ENCODE measurements at regions not wholly inside any gene's neighbourhood (a gene's known extent, or its start where the extent isn't known, plus 50 kb on each side); places are given as distances from the start of the nearest gene placed in this dataset.

DNA sequence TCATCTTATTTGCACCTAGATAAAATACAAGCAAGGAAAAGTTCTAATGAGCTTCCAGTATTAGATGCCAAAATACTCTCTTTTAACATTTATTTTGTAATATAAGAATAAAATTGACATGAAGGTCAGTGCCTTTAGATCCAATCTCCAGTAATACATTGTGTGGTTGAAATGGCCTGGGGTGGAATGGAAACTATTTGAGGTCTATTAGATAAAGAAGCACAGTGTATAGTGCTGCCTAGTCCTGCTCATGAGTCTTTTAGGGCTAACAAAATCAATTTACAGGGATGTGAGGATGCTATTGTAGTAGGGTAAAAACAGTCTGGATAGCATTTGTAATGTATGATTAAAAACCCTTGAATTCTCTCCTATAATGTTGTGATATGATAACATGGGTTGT, 84.5 kb upstream of the ETV1 start:
- Histone ChIP-seq H3K9ac (no peak overlapping the region), H3K9me3 (no peaks in the 10 kb centered on the region), H3K9me2 (no peaks in the 10 kb centered on the region), H3K79me2 (ENCODE audit: insufficient read depth) (no peaks in the 10 kb centered on the region), H3K4me2 (no peak overlapping the region), H3K4me3 (ENCODE audit: low read depth in 2 of 2, low read length in 1 of 2) (no peak overlapping the region), H4K20me1 (ENCODE audit: insufficient read depth) (no peaks in the 10 kb centered on the region), H3K27ac (ENCODE audit: low read depth in 2 of 2, low read length in 1 of 2) (no peak overlapping the region), H3F3A (replicated peaks; ENCODE audit: insufficient read depth) (no peaks in the 10 kb centered on the region), H3K27me3 (ENCODE audit: insufficient read depth) (no peaks in the 10 kb centered on the region), H2AFZ (ENCODE audit: low read depth) (no peak overlapping the region), H3K4me1 (ENCODE audit: control insufficient read depth in 1 of 2, insufficient read depth in 2 of 2, low read depth in 1 of 2, low read length in 1 of 2) (no peaks in the 10 kb centered on the region), H3K36me3 (replicated peaks in 1 of 2; ENCODE audit: control insufficient read depth in 1 of 2, insufficient read depth in 2 of 2, low read length in 1 of 2) (no peaks in the 10 kb centered on the region)
- DNase-seq = no peak
- ChIA-PET CTCF (interaction anchor here (1.2 to 1.5 kb wide), 2 partner anchors 11 to 17 kb away, joined by 3 to 4 read pairs; no protein-coding TSS in a partner anchor), POLR2A (no interaction called here)
- no peak for TF ChIP-seq NRF1 (IDR thresholded peaks at IDR 0.05; ENCODE audit: low read depth, low read length)
- TF ChIP-seq, protein P1, sequence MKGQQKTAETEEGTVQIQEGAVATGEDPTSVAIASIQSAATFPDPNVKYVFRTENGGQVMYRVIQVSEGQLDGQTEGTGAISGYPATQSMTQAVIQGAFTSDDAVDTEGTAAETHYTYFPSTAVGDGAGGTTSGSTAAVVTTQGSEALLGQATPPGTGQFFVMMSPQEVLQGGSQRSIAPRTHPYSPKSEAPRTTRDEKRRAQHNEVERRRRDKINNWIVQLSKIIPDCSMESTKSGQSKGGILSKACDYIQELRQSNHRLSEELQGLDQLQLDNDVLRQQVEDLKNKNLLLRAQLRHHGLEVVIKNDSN (IDR thresholded peaks at IDR 0.05; ENCODE audit: borderline replicate concordance, low read depth) = no peak
- no peak for TF ChIP-seq SIN3A (IDR thresholded peaks at IDR 0.05; ENCODE audit: borderline replicate concordance, low read depth, low read length)
- TF ChIP-seq CHD2 (IDR thresholded peaks at IDR 0.05; ENCODE audit: low read length, partially characterized antibody) = no peak
- TF ChIP-seq, protein P2, sequence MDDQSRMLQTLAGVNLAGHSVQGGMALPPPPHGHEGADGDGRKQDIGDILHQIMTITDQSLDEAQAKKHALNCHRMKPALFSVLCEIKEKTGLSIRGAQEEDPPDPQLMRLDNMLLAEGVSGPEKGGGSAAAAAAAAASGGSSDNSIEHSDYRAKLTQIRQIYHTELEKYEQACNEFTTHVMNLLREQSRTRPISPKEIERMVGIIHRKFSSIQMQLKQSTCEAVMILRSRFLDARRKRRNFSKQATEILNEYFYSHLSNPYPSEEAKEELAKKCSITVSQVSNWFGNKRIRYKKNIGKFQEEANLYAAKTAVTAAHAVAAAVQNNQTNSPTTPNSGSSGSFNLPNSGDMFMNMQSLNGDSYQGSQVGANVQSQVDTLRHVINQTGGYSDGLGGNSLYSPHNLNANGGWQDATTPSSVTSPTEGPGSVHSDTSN (IDR thresholded peaks at IDR 0.05) = no peak
- TF ChIP-seq, protein P3, sequence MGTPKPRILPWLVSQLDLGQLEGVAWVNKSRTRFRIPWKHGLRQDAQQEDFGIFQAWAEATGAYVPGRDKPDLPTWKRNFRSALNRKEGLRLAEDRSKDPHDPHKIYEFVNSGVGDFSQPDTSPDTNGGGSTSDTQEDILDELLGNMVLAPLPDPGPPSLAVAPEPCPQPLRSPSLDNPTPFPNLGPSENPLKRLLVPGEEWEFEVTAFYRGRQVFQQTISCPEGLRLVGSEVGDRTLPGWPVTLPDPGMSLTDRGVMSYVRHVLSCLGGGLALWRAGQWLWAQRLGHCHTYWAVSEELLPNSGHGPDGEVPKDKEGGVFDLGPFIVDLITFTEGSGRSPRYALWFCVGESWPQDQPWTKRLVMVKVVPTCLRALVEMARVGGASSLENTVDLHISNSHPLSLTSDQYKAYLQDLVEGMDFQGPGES (IDR thresholded peaks at IDR 0.05; ENCODE audit: low read depth, low read length) = no peak
- TF ChIP-seq GABPA (IDR thresholded peaks at IDR 0.05; ENCODE audit: low read depth) = no peak
- TF ChIP-seq, protein P4, sequence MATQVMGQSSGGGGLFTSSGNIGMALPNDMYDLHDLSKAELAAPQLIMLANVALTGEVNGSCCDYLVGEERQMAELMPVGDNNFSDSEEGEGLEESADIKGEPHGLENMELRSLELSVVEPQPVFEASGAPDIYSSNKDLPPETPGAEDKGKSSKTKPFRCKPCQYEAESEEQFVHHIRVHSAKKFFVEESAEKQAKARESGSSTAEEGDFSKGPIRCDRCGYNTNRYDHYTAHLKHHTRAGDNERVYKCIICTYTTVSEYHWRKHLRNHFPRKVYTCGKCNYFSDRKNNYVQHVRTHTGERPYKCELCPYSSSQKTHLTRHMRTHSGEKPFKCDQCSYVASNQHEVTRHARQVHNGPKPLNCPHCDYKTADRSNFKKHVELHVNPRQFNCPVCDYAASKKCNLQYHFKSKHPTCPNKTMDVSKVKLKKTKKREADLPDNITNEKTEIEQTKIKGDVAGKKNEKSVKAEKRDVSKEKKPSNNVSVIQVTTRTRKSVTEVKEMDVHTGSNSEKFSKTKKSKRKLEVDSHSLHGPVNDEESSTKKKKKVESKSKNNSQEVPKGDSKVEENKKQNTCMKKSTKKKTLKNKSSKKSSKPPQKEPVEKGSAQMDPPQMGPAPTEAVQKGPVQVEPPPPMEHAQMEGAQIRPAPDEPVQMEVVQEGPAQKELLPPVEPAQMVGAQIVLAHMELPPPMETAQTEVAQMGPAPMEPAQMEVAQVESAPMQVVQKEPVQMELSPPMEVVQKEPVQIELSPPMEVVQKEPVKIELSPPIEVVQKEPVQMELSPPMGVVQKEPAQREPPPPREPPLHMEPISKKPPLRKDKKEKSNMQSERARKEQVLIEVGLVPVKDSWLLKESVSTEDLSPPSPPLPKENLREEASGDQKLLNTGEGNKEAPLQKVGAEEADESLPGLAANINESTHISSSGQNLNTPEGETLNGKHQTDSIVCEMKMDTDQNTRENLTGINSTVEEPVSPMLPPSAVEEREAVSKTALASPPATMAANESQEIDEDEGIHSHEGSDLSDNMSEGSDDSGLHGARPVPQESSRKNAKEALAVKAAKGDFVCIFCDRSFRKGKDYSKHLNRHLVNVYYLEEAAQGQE (IDR thresholded peaks at IDR 0.05; ENCODE audit: low read depth, low read length) = no peak
- no peak for TF ChIP-seq EZH2phosphoT487 (IDR thresholded peaks at IDR 0.05; ENCODE audit: borderline replicate concordance, low read depth)
- TF ChIP-seq NFIC (IDR thresholded peaks at IDR 0.05; ENCODE audit: borderline replicate concordance) = no peak
- TF ChIP-seq FOSL2 (IDR thresholded peaks at IDR 0.05; ENCODE audit: borderline replicate concordance, low read depth) = no peak
- TF ChIP-seq, protein P5, sequence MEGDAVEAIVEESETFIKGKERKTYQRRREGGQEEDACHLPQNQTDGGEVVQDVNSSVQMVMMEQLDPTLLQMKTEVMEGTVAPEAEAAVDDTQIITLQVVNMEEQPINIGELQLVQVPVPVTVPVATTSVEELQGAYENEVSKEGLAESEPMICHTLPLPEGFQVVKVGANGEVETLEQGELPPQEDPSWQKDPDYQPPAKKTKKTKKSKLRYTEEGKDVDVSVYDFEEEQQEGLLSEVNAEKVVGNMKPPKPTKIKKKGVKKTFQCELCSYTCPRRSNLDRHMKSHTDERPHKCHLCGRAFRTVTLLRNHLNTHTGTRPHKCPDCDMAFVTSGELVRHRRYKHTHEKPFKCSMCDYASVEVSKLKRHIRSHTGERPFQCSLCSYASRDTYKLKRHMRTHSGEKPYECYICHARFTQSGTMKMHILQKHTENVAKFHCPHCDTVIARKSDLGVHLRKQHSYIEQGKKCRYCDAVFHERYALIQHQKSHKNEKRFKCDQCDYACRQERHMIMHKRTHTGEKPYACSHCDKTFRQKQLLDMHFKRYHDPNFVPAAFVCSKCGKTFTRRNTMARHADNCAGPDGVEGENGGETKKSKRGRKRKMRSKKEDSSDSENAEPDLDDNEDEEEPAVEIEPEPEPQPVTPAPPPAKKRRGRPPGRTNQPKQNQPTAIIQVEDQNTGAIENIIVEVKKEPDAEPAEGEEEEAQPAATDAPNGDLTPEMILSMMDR (IDR thresholded peaks at IDR 0.05) = no peak
- no peak for TF ChIP-seq RFX5 (IDR thresholded peaks at IDR 0.05; ENCODE audit: low read length)
- TF ChIP-seq, protein P6, sequence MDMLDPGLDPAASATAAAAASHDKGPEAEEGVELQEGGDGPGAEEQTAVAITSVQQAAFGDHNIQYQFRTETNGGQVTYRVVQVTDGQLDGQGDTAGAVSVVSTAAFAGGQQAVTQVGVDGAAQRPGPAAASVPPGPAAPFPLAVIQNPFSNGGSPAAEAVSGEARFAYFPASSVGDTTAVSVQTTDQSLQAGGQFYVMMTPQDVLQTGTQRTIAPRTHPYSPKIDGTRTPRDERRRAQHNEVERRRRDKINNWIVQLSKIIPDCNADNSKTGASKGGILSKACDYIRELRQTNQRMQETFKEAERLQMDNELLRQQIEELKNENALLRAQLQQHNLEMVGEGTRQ (IDR thresholded peaks at IDR 0.05; ENCODE audit: borderline replicate concordance, low read depth, low read length) = no peak
- TF ChIP-seq YY1 (IDR thresholded peaks at IDR 0.05; ENCODE audit: low read depth) = no peak
- no peak for TF ChIP-seq POLR2AphosphoS5 (IDR thresholded peaks at IDR 0.05; ENCODE audit: low read depth, low read length)
- TF ChIP-seq GATA2 (CRISPR knock-in tag; IDR thresholded peaks at IDR 0.05) = no peak
